PC-3 (cell line): ENCODE measurements at regions not wholly inside any gene's neighbourhood (a gene's known extent, or its start where the extent isn't known, plus 50 kb on each side); places are given as distances from the start of the nearest gene placed in this dataset.

Experiments used
- ATAC-seq: fragments of 200-7000 bp; cut with Tn5 transposase; 2 replicates; pipeline ENCODE4 v1.9.1; 2020; ENCODE audit warnings: mild to moderate bottlenecking, moderate library complexity
- BruUV-seq: library from RNA; stranded (reverse); fragments of 400-500 nt; replicated peaks from 2 replicates; lab custom pipeline; 2021; lab: Mats Ljungman, UMichigan
- CTCF ChIA-PET: fragments of 300-600 bp; sonication (Branson Sonifier 250); formaldehyde crosslinking; loops from one replicate; lab custom pipeline; 2022; ENCODE audit warnings: antibody characterized with exemption; lab: Charles Lee
- POLR2A ChIA-PET: fragments of 300-600 bp; sonication (Branson Sonifier 250); formaldehyde crosslinking; loops from one replicate; lab custom pipeline; 2022; ENCODE audit warnings: antibody characterized with exemption; ENCODE audit not compliant: unreplicated experiment; lab: Charles Lee
- DNase-seq: peaks from one replicate; pipeline ENCODE4 v3.0.0-alpha.2; 2015
- H2AFZ ChIP-seq: fragments of 300-600 bp; sonication (generic); 2 replicates; pipeline ENCODE4 v1.6.0; 2016; ENCODE audit warnings: antibody characterized with exemption, low read length
- H3F3A ChIP-seq: fragments of 300-600 bp; sonication (generic); one replicate; pipeline ENCODE4 v1.6.0; 2017; ENCODE audit warnings: antibody characterized with exemption, low read length, control low read depth, mild to moderate bottlenecking; ENCODE audit not compliant: unreplicated experiment
- H3K27ac ChIP-seq: fragments of 300-600 bp; sonication (generic); 2 replicates; pipeline ENCODE4 v1.5.1; 2016; ENCODE audit warnings: mild to moderate bottlenecking, low read length
- H3K27me3 ChIP-seq: fragments of 300-600 bp; sonication (generic); 2 replicates; pipeline ENCODE4 v1.6.1; 2016; ENCODE audit warnings: low read length, mixed read lengths
- H3K36me3 ChIP-seq: fragments of 300-600 bp; sonication (generic); 2 replicates; pipeline ENCODE4 v1.6.1; 2016; ENCODE audit warnings: low read depth, mixed run types, low read length, mixed read lengths
- H3K4me1 ChIP-seq: fragments of 300-600 bp; sonication (generic); 2 replicates; pipeline ENCODE4 v1.5.1; 2016; ENCODE audit warnings: low read length; ENCODE audit not compliant: insufficient read depth
- H3K4me2 ChIP-seq: fragments of 300-600 bp; sonication (generic); 2 replicates; pipeline ENCODE4 v1.6.0; 2016; ENCODE audit warnings: low read length
- H3K4me3 ChIP-seq: fragments of 300-600 bp; sonication (generic); 2 replicates; pipeline ENCODE4 v1.5.1; 2016; ENCODE audit warnings: mild to moderate bottlenecking, low read length, mixed read lengths
- H3K79me2 ChIP-seq: fragments of 300-600 bp; sonication (generic); 2 replicates; pipeline ENCODE4 v1.6.1; 2017; ENCODE audit warnings: low read length, mixed read lengths
- H3K9ac ChIP-seq: fragments of 300-600 bp; sonication (generic); 2 replicates; pipeline ENCODE4 v1.6.0; 2016; ENCODE audit warnings: mild to moderate bottlenecking, low read length
- H3K9me2 ChIP-seq: fragments of 300-600 bp; sonication (generic); replicated peaks from 2 replicates; pipeline ENCODE4 v1.6.1; 2016; ENCODE audit warnings: mixed run types, low read length, mixed read lengths
- H3K9me3 ChIP-seq: fragments of 300-600 bp; sonication (generic); 2 replicates; pipeline ENCODE4 v1.6.1; 2016; ENCODE audit warnings: low read length, mixed read lengths
- H4K20me1 ChIP-seq: fragments of 300-600 bp; sonication (generic); 2 replicates; pipeline ENCODE4 v1.6.1; 2016; ENCODE audit warnings: low read length, mixed read lengths
- CTCF ChIP-seq: fragments of 300-600 bp; sonication (generic); conservative IDR thresholded peaks from 2 replicates; pipeline ENCODE4 v1.5.1; 2017; ENCODE audit warnings: antibody characterized with exemption, low read depth, mild to moderate bottlenecking, low read length
- EZH2 ChIP-seq: fragments of 300-600 bp; sonication (generic); IDR thresholded peaks from one replicate; pipeline ENCODE4 v1.6.1; 2017; ENCODE audit warnings: antibody characterized with exemption, mild to moderate bottlenecking, low read length; ENCODE audit not compliant: unreplicated experiment
- EZH2phosphoT487 ChIP-seq: fragments of 300-600 bp; sonication (generic); IDR thresholded peaks from 2 replicates; pipeline ENCODE4 v1.6.1; 2018; ENCODE audit warnings: mild to moderate bottlenecking, antibody characterized with exemption, low read length, borderline replicate concordance
- intact Hi-C: fragments of 100-400 bp; cut with micrococcal nuclease; formaldehyde crosslinking; loops from 2 replicates; pipeline ENCODE4 v1.9.0; 2023

- ATAC-seq = no peak
Measured at GRCh38 chr20:5488823-5489222, 122.0 kb downstream of the GPCPD1 start.

GRCh38 chr20:5486377-5487054, 124.3 kb downstream of the GPCPD1 start:
- no peak overlapping the region for H3K9ac ChIP-seq
- DNase-seq (no peak), ATAC-seq (no peak)
- H4K20me1 ChIP-seq = no peaks in the 10 kb centered on the region
- H3K4me1 ChIP-seq = no peaks in the 10 kb centered on the region
- no peaks in the 10 kb centered on the region for H3F3A ChIP-seq
- H2AFZ ChIP-seq = no peak overlapping the region
- peaks cover 83% of the 10 kb centered on the region for H3K27me3 ChIP-seq
- CTCF ChIA-PET = no interaction called here
- BruUV-seq = no TSS peak
- no peaks in the 10 kb centered on the region for H3K36me3 ChIP-seq
- H3K4me3 ChIP-seq = no peak overlapping the region
- TF ChIP-seq EZH2phosphoT487 (no peak), CTCF (no peak), EZH2 (no peak)
- POLR2A ChIA-PET = no interaction called here
- no peak overlapping the region for H3K27ac ChIP-seq
- H3K9me3 ChIP-seq = no peaks in the 10 kb centered on the region
- H3K9me2 ChIP-seq = no peaks in the 10 kb centered on the region
- no peaks in the 10 kb centered on the region for H3K79me2 ChIP-seq
- intact Hi-C loops = no loop called here
- no peak overlapping the region for H3K4me2 ChIP-seq

More at GRCh38 chr20:5488823-5489222, 122.0 kb downstream of the GPCPD1 start:
- DNase-seq = no peak
- H3K27ac ChIP-seq = no peak overlapping the region
- ChIA-PET POLR2A (no interaction called here), CTCF (no interaction called here)
- H3K4me3 ChIP-seq = no peak overlapping the region
- no peaks in the 10 kb centered on the region for H3K9me2 ChIP-seq
- no TSS peak for BruUV-seq
- no peaks in the 10 kb centered on the region for H3K9me3 ChIP-seq
- H3K27me3 ChIP-seq = peaks cover 75% of the 10 kb centered on the region
- intact Hi-C loops = no loop called here
- H3K4me1 ChIP-seq = no peaks in the 10 kb centered on the region
- H3K9ac ChIP-seq = no peak overlapping the region
- H4K20me1 ChIP-seq = no peaks in the 10 kb centered on the region
- no peak overlapping the region for H2AFZ ChIP-seq
- no peaks in the 10 kb centered on the region for H3K36me3 ChIP-seq
- H3K4me2 ChIP-seq = no peak overlapping the region
- no peaks in the 10 kb centered on the region for H3K79me2 ChIP-seq
- no peak for TF ChIP-seq EZH2
- TF ChIP-seq CTCF = no peak
- no peak for TF ChIP-seq EZH2phosphoT487
- no peaks in the 10 kb centered on the region for H3F3A ChIP-seq

DNA sequence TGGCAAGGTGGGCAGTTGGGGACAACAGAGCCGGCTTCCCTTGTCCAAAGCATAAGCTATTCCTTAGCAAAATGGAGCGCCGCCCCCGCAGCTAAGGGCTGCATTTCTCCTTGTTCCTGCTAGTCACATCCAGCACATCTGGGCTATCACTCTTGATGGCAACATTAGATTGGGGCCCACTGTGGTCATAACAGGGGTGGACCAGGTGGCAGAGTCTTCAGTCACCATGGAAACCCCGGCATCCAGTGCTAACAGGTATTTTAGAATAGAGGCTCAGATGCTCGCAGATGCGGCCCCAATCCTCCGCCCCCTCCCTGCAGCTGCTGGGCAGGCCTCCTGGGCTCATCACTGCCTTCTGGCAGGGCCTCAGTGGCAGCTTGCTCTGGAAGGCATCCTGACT, 125.9 kb downstream of the GPCPD1 start:
- BruUV-seq = no TSS peak
- CTCF ChIA-PET = no interaction called here
- intact Hi-C loops = no loop called here
- Histone ChIP-seq H3K4me1 (no peaks in the 10 kb centered on the region), H3K4me3 (no peak overlapping the region), H3K9me2 (no peaks in the 10 kb centered on the region), H3F3A (no peaks in the 10 kb centered on the region), H3K27me3 (peaks cover 92% of the 10 kb centered on the region), H3K27ac (no peak overlapping the region), H3K79me2 (no peaks in the 10 kb centered on the region), H3K9ac (no peak overlapping the region), H4K20me1 (no peaks in the 10 kb centered on the region), H3K4me2 (no peak overlapping the region), H2AFZ (no peak overlapping the region), H3K9me3 (no peaks in the 10 kb centered on the region), H3K36me3 (no peaks in the 10 kb centered on the region)
- no peak for DNase-seq
- no peak for ATAC-seq
- TF ChIP-seq EZH2phosphoT487 (no peak), CTCF (no peak), EZH2 (no peak)
- POLR2A ChIA-PET = no interaction called here
